ENCODE measurements at regions not wholly inside any gene's neighbourhood (a gene's known extent, or its start where the extent isn't known, plus 50 kb on each side); places are given as distances from the start of the nearest gene placed in this dataset.

DNA sequence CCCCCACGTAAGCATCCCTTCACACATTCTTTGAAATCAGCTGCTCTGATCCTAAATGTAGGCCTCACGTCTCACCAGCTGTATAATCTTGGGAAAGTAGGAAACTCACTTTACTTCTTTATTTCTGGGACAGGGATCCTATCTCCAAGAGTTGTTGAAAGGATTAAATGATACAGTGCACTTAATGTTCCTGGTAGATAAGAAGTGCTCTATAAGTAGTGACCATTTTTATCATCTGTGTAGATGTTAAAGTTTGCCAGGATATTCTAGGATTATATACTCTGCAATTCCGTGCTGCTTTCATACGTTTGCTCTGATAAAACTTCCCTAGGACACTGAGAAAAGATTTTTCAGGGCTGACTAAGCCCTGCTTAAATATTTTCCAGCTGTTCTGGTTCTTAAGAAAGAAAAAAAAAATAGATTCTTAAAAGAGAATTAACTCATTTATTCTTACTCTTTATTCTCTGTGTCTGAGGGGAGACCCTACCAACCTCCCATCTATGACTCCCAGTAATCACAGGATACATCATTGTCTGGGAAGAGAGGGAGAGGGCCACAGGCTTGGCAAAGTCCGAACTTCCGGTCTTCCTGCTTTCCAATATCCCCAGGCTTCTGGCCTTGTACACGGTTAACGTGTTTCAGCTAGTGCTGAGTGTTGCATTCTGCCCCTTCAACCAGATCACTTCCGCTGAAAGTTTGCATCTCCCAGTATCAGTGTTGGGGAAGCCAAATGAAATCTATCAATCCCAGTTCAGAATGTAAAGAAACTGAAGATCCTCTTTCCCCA lies 269.2 kb downstream of the TRIML1 start:
- TF ChIP-seq, protein P1, sequence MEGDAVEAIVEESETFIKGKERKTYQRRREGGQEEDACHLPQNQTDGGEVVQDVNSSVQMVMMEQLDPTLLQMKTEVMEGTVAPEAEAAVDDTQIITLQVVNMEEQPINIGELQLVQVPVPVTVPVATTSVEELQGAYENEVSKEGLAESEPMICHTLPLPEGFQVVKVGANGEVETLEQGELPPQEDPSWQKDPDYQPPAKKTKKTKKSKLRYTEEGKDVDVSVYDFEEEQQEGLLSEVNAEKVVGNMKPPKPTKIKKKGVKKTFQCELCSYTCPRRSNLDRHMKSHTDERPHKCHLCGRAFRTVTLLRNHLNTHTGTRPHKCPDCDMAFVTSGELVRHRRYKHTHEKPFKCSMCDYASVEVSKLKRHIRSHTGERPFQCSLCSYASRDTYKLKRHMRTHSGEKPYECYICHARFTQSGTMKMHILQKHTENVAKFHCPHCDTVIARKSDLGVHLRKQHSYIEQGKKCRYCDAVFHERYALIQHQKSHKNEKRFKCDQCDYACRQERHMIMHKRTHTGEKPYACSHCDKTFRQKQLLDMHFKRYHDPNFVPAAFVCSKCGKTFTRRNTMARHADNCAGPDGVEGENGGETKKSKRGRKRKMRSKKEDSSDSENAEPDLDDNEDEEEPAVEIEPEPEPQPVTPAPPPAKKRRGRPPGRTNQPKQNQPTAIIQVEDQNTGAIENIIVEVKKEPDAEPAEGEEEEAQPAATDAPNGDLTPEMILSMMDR (conservative IDR thresholded peaks at IDR 0.05 in 1 of 2, IDR thresholded peaks at IDR 0.05 in 1 of 2; ENCODE audit: low read depth in 1 of 2, low read length in 2 of 2), result no peak
- TF ChIP-seq EZH2 (IDR thresholded peaks at IDR 0.05; ENCODE audit: low read length, missing control alignments), result no peak

Data from fibroblast of lung (primary cell).